ENCODE measurements at regions not wholly inside any gene's neighbourhood (a gene's known extent, or its start where the extent isn't known, plus 50 kb on each side); places are given as distances from the start of the nearest gene placed in this dataset.

DNA sequence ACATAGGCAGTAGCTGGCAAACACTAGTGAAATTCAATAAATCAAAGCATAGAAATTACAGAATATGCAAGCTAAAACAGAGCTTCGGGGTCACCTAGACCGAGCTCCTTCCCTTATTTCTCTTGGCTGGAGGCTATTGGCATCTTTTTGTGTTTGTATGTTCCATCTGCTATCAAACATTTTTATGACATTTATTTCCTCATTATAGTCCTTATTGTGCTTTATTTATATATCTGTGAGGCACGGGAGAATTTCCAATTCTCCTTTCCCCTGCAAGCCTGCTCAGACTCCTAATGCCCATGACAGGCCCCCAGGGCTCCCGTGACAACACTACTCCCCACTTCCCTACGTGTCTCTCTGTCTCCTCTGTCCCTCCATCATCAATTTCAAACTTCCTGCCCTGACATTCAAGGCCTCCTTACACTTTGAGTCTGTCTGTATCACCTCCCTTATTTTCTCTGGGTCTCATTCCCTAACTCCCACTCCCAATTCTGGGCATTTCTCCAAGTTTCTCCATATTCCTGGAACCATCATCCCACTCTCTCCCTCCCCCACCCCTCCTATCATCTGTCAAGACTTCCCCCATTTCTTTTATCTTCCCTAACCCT lies 316.9 kb downstream of the OSR1 start:
- Histone ChIP-seq H3K36me3 (no peaks in the 10 kb centered on the region), H3K4me1 (peaks cover 0 to 36% (median 17%) of the 10 kb centered on the region in 12 donors), H3K27ac (no peak overlapping the region), H3K9me3 (no peaks in the 10 kb centered on the region), H3K27me3 (no peaks in the 10 kb centered on the region), H3K4me3 (no peak overlapping the region)
- intact Hi-C loops (cut with DNase I): loop anchor here in 1 of 10 donors (10.0 kb wide), 1 partner anchor 313 kb away; the partner anchor contains the start of gene OSR1
- ATAC-seq (no peak), DNase-seq (no peak)
- TF ChIP-seq, protein P1, sequence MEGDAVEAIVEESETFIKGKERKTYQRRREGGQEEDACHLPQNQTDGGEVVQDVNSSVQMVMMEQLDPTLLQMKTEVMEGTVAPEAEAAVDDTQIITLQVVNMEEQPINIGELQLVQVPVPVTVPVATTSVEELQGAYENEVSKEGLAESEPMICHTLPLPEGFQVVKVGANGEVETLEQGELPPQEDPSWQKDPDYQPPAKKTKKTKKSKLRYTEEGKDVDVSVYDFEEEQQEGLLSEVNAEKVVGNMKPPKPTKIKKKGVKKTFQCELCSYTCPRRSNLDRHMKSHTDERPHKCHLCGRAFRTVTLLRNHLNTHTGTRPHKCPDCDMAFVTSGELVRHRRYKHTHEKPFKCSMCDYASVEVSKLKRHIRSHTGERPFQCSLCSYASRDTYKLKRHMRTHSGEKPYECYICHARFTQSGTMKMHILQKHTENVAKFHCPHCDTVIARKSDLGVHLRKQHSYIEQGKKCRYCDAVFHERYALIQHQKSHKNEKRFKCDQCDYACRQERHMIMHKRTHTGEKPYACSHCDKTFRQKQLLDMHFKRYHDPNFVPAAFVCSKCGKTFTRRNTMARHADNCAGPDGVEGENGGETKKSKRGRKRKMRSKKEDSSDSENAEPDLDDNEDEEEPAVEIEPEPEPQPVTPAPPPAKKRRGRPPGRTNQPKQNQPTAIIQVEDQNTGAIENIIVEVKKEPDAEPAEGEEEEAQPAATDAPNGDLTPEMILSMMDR (IDR thresholded peaks at IDR 0.05): no peak
- TF ChIP-seq POLR2A (IDR thresholded peaks at IDR 0.05): no peak
- WGBS, 4 donors: 59 to 75% (median 69%) methylated on average over 5 of the region's 5 CpGs

DNA sequence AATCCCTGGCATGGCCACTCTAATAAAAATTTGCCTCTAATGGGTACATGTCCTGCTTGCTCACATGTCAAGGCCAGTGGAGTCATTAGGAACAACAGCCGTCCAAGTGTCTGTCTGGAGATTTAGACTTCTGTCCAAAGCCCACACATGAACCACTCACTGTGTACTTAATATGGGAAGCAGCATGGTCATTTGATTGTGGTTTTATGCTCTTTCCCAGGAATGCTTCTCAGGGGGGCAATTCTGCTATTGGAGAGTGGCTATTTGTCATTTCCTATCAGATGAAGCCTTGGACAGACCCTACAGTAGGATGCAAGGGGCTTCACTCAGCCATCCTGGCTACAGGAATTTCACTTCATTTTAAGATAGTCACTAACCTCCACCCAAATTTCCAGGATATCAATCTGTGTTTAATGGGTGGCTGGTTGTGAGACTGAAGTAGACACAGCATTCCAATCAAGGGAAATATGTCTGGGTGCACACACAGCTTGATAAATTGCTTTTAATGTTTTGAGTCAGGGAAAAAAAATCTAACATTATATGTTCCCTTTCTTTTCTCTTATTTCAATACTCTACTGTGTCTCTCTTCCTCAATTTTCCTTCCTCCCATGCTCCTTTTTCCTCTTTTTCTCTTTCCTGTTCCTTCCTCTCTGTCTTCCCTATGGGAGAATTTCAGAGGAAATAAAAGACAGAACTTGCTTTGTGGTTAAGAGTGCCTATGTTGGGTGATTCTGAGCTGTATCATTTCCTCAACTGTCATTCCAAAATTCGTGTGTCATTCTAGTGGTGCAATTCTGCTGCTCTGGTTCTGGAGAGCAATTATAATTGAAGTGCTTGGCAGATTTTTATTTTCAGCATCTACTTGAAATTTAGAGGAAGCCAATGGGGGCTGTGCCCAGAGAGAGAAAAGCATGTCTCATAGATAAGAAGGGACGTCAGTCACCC lies 320.1 kb downstream of the OSR1 start:
- intact Hi-C loops (cut with DNase I): no loop called here
- Histone ChIP-seq H3K27me3 (no peaks in the 10 kb centered on the region), H3K4me1 (peaks cover 0 to 37% (median 15%) of the 10 kb centered on the region in 12 donors), H3K9me3 (no peaks in the 10 kb centered on the region), H3K27ac (peak overlapping the region in 4 of 12 donors; percentile 8 to 41 (median 35)), H3K36me3 (no peaks in the 10 kb centered on the region), H3K4me3 (no peak overlapping the region)
- no peak for TF ChIP-seq POLR2A (IDR thresholded peaks at IDR 0.05)
- TF ChIP-seq, protein P1 (IDR thresholded peaks at IDR 0.05): no peak
- ATAC-seq (peak in 3 of 4 donors; percentile 22 to 75 (median 40)), DNase-seq (no peak)
- WGBS, 4 donors: 31 to 42% (median 39%) methylated on average over 3 of the region's 3 CpGs

DNA sequence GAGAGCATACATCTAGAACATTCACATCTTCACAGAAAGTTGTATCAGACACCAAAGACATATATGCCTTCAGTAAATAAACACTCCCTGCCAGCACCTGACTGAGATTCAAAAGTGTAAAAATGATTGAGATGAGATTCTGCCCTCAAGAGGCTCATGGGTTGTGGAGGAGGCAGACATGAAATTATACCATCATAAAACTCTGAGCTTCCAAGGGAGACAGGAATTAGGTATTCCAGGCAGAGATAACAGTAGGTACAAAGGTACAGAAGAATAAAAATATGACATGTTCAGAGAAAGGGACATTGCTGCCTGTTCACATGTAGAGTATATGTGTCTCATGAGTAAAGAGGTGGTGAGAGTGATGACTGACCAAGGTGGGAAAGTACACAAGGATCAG lies 322.3 kb downstream of the OSR1 start:
- Histone ChIP-seq H3K4me1 (peaks cover 0 to 32% (median 16%) of the 10 kb centered on the region in 12 donors), H3K4me3 (no peak overlapping the region), H3K9me3 (no peaks in the 10 kb centered on the region), H3K27me3 (no peaks in the 10 kb centered on the region), H3K27ac (peak overlapping the region in 2 of 12 donors; percentile 14 to 28), H3K36me3 (no peaks in the 10 kb centered on the region)
- DNase-seq (no peak), ATAC-seq (no peak)
- no peak for TF ChIP-seq POLR2A (IDR thresholded peaks at IDR 0.05)
- TF ChIP-seq, protein P1 (IDR thresholded peaks at IDR 0.05): no peak
- intact Hi-C loops (cut with DNase I): no loop called here

DNA sequence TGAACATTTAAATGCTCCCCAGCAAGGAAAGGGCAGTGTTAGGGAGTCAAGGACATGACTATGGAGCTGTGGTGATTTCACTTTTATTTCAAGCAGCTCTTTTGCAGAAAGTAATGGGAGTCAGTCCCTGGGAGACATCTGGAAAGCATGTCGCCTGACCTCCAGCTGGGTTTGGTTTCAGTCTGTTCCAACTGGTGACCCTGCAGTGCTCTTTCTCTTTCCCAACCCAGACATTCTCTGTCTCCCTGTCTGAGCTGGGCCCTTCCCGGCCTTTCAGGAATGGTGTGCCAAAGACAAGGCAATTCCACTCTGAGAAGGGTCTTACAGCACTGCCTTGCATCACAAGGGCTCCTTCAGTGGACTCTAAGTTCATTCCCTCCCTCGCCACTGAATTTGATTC lies 323.2 kb downstream of the OSR1 start:
- Histone ChIP-seq H3K4me3 (no peak overlapping the region), H3K36me3 (no peaks in the 10 kb centered on the region), H3K4me1 (peaks cover 0 to 32% (median 16%) of the 10 kb centered on the region in 12 donors), H3K9me3 (no peaks in the 10 kb centered on the region), H3K27me3 (no peaks in the 10 kb centered on the region), H3K27ac (peak overlapping the region in 8 of 12 donors; percentile 10 to 55 (median 32))
- no peak for TF ChIP-seq POLR2A (IDR thresholded peaks at IDR 0.05)
- ATAC-seq: peak in 3 of 4 donors; percentile 61 to 82 (median 74)
- DNase-seq: peak in 4 of 5 donors; percentile 40 to 49 (median 40)
- 69 to 84% (median 74%) methylated on average over 3 of the region's 3 CpGs for WGBS, 4 donors
- intact Hi-C loops (cut with DNase I): no loop called here

Data from heart left ventricle (tissue), 16 donors.